ENCODE measurements at regions not wholly inside any gene's neighbourhood (a gene's known extent, or its start where the extent isn't known, plus 50 kb on each side); places are given as distances from the start of the nearest gene placed in this dataset.
A peak's percentile ranks its signal among the peaks of the same experiment; 100 is the strongest.

DNA sequence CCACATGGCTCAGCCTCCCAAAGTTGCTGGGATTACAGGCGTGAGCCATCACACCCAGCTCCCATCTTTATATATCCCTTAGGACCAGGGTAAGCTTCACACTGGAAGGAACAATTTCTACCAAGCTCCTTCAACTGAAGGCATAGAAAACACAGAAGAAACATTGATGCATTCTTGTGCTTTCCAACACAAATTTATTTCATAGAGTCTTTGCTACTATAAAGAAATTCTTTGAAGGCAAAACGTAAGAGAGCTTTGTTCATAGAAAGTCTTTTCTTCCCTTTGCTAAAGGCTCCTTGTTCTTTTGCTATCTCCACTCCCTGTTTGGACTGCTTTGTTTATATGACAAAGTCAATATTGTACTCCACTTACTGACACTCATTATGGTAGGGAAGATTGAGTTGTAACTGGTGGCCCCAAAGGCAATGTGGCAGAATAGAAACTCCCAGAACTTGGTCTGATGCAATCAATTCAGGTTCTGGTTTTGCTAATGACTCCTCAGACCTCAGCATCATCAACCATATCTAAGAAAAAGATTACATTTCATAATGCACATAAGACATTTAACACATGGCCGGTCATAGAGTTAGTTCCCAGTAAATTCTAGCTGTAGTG lies 97.4 kb upstream of the CLINT1 start:
- no peak for TF ChIP-seq CTCF (IDR thresholded peaks at IDR 0.05; ENCODE audit: insufficient read depth, low read depth, low read length)
- H3K4me3 ChIP-seq (ENCODE audit: low read depth, low read length): no peak overlapping the region
- DNase-seq (ENCODE audit: low read depth): peak; percentile 19

DNA sequence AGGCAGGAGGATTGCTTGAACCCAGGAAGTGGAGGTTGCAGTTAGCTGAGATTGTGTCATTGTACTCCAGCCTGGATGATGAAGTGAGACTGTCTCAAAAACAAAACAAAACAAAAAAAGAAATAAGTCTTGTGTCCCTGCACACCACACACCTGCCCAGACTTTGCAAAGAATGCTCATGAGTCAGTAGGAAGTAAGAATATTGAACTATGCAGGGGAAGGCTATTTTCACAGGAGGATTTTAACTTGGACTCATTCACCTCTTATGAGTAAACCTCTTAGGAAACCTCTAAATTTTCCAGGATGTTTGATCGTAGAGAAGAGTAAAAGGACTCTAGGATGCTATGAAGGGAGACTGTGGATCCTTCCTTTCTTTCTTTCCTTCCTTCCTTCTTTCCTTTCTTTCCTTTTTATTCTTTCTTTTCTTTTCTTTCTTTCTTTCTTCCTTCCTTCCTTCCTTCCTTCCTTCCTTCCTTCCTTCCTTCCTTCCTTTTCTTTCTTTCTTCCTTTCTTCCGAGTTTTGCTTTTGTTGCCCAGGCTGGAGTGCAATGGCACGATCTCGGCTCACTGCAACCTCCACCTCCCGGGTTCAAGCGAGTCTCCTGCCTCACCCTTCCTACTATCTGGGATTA lies 96.7 kb upstream of the CLINT1 start:
- no peak for DNase-seq (ENCODE audit: low read depth)
- no peak overlapping the region for H3K4me3 ChIP-seq (ENCODE audit: low read depth, low read length)
- no peak for TF ChIP-seq CTCF (IDR thresholded peaks at IDR 0.05; ENCODE audit: insufficient read depth, low read depth, low read length)

- no peak for DNase-seq (ENCODE audit: low read depth)
- H3K4me3 ChIP-seq (ENCODE audit: low read depth, low read length): no peak overlapping the region
- TF ChIP-seq CTCF (IDR thresholded peaks at IDR 0.05; ENCODE audit: insufficient read depth, low read depth, low read length): no peak
Measured at GRCh38 chr5:157952374-157952685, 93.4 kb upstream of the CLINT1 start.

DNA sequence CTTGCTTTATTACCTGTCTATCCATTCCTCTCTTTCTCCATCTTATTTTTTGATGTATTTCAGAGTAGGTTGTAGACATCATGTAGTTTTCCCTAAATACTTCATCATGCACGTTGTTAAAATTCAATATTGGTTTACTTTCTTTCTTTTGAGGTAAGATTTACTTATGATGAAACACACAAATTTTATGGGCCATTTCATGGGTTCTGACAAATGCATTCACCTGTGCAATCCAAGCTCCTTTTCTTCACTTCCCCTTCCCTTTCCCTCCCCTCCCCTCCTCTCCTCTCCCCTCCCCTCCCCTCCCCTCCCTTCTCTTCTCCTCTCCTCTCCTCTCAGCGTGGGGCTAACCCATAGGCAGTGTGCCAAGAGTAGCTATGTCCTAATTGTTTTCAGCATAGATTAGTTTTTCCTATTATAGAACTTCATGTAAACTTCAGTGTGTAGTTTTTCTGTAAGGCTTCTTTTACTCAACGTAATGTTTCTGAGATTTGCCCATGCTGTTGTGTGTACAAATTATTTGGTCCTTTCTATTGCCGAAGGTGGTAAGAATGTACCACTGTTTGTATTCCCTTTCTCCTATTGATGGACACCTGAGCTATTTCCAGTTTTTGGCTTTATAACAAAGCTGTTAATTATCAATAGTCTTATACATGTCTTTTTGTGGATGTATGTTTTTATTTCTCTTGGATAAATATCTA lies 92.9 kb upstream of the CLINT1 start:
- TF ChIP-seq CTCF (IDR thresholded peaks at IDR 0.05; ENCODE audit: insufficient read depth, low read depth, low read length): no peak
- no peak for DNase-seq (ENCODE audit: low read depth)
- no peak overlapping the region for H3K4me3 ChIP-seq (ENCODE audit: low read depth, low read length)

DNA sequence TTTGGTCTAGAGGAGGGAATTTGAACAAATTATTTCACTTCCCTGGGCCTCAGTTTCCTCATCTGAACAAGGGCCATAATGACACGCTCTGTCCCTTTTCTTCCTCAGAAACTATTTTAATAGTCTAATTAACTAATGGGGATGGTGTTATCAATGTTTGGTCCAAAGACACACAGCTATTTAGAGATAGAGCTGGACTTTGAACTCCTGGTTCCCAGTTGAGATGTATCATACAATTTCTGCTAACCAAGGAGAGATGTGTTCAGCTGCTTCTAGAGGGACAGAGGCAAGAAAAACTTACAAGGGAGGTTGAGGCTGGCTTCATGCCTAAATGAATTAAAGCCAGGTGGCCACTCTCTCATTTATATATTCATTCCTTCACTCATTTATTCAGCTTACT lies 90.6 kb upstream of the CLINT1 start:
- no peak for TF ChIP-seq CTCF (IDR thresholded peaks at IDR 0.05; ENCODE audit: insufficient read depth, low read depth, low read length)

GRCh38 chr5:157948738-157949410 lies 89.9 kb upstream of the CLINT1 start:
- H3K4me3 ChIP-seq (ENCODE audit: low read depth, low read length): peak overlapping the region; percentile 32
- peak; percentile 95 for DNase-seq (ENCODE audit: low read depth)
- TF ChIP-seq CTCF (IDR thresholded peaks at IDR 0.05; ENCODE audit: insufficient read depth, low read depth, low read length): peak; percentile 96

More for the DNA sequence above, 90.6 kb upstream of the CLINT1 start:
- DNase-seq (ENCODE audit: low read depth): no peak
- H3K4me3 ChIP-seq (ENCODE audit: low read depth, low read length): no peak overlapping the region
